Limb (tissue), 2 donors: ENCODE measurements at regions not wholly inside any gene's neighbourhood (a gene's known extent, or its start where the extent isn't known, plus 50 kb on each side); places are given as distances from the start of the nearest gene placed in this dataset.
A peak's percentile ranks its signal among the peaks of the same experiment; 100 is the strongest.
"Not testable (repeated sequence)": the region's sequence is repeated elsewhere in the genome, so short reads cannot be mapped to it uniquely, and the experiment has no call there.

Experiments
- DNase-seq, 2 donors: peaks; one replicate each; pipeline ENCODE4 v3.0.0-alpha.2; 2016; ENCODE audit errors: extremely low spot score in 2 of 2

GRCh38 chrX:63581906-63582305 is 203.1 kb downstream of the ARHGEF9 start:
- DNase-seq, result no peak

GRCh38 chrX:63581398-63581797 is 203.6 kb downstream of the ARHGEF9 start:
- DNase-seq, result no peak

- DNase-seq, result no peak
Observed at GRCh38 chrX:63576533-63576932, 208.5 kb downstream of the ARHGEF9 start.

- DNase-seq, result not testable (repeated sequence)
Observed at GRCh38 chrX:63575700-63576099, 209.3 kb downstream of the ARHGEF9 start.

- no peak for DNase-seq
Observed at GRCh38 chrX:63566856-63567255, 215.7 kb upstream of the SPIN4 start.

- no peak for DNase-seq
Observed at GRCh38 chrX:63561425-63561824, 210.3 kb upstream of the SPIN4 start.

GRCh38 chrX:63560601-63561218 is 209.6 kb upstream of the SPIN4 start:
- DNase-seq, result peak; percentile 75 to 82

- no peak for DNase-seq
Observed at GRCh38 chrX:63551856-63552255, 200.7 kb upstream of the SPIN4 start.

- no peak for DNase-seq
Observed at GRCh38 chrX:63530654-63531053, 179.5 kb upstream of the SPIN4 start.

- no peak for DNase-seq
Observed at GRCh38 chrX:63529961-63530360, 178.8 kb upstream of the SPIN4 start.

- no peak for DNase-seq
Observed at GRCh38 chrX:63526863-63527262, 175.7 kb upstream of the SPIN4 start.

- DNase-seq, result no peak
Observed at GRCh38 chrX:63525491-63525890, 174.4 kb upstream of the SPIN4 start.

GRCh38 chrX:63519368-63519767 is 168.2 kb upstream of the SPIN4 start:
- DNase-seq, result not testable (repeated sequence)

GRCh38 chrX:63514569-63515080 is 163.5 kb upstream of the SPIN4 start:
- peak in 1 of 2 donors; percentile 11 for DNase-seq

GRCh38 chrX:63513825-63514568 is 162.9 kb upstream of the SPIN4 start:
- peak; percentile 29 to 75 for DNase-seq

GRCh38 chrX:63511361-63511760 is 160.2 kb upstream of the SPIN4 start:
- DNase-seq, result no peak

GRCh38 chrX:63508668-63509067 is 157.5 kb upstream of the SPIN4 start:
- no peak for DNase-seq

- DNase-seq, result peak in 1 of 2 donors; percentile 10
Observed at GRCh38 chrX:63506320-63506719, 155.2 kb upstream of the SPIN4 start.

GRCh38 chrX:63503541-63503940 is 152.4 kb upstream of the SPIN4 start:
- DNase-seq, result no peak

- DNase-seq, result no peak
Observed at GRCh38 chrX:63488546-63489373, 137.6 kb upstream of the SPIN4 start.

- DNase-seq, result no peak
Observed at GRCh38 chrX:63475200-63475599, 124.1 kb upstream of the SPIN4 start.

- no peak for DNase-seq
Observed at GRCh38 chrX:63471004-63471403, 119.9 kb upstream of the SPIN4 start.
